Stomach (tissue), 4 donors: ENCODE measurements at regions not wholly inside any gene's neighbourhood (a gene's known extent, or its start where the extent isn't known, plus 50 kb on each side); places are given as distances from the start of the nearest gene placed in this dataset.

Experiments
- CTCF ChIP-seq, 7 experiments: fragments of 450-650 bp in 4 of 7; fragments of 200-600 bp in 3 of 7; sonication (generic) in 3 of 7; IDR thresholded peaks; one replicate each; pipeline ENCODE4 v1.5.1; 2016 to 2019; ENCODE audit warnings: antibody characterized with exemption in 7 of 7, control low read depth in 2 of 7, mild to moderate bottlenecking in 1 of 7
- EP300 ChIP-seq: sonication (generic); formaldehyde crosslinking; IDR thresholded peaks from one replicate; pipeline ENCODE4 v1.6.1; 2017; ENCODE audit warnings: antibody characterized with exemption
- POLR2A ChIP-seq, 4 donors: fragments of 450-650 bp; IDR thresholded peaks; one replicate each; pipeline ENCODE4 v1.6.1; 2016; ENCODE audit warnings: antibody characterized with exemption in 4 of 4, control low read depth in 2 of 4, mild to moderate bottlenecking in 1 of 4, moderate library complexity in 1 of 4
- POLR2AphosphoS5 ChIP-seq, 3 donors: sonication (generic); formaldehyde crosslinking; IDR thresholded peaks; one replicate each; pipeline ENCODE4 v1.6.1; 2016; ENCODE audit warnings: antibody characterized with exemption in 3 of 3

GRCh38 chr10:8738987-8739386 is 684.5 kb downstream of the GATA3 start:
- no peak for TF ChIP-seq POLR2AphosphoS5 (IDR thresholded peaks at IDR 0.05)
- TF ChIP-seq CTCF (IDR thresholded peaks at IDR 0.05), result no peak
- TF ChIP-seq POLR2A (IDR thresholded peaks at IDR 0.05), result no peak
- no peak for TF ChIP-seq EP300
